Neural crest cell (in vitro differentiated cells): ENCODE measurements at regions not wholly inside any gene's neighbourhood (a gene's known extent, or its start where the extent isn't known, plus 50 kb on each side); places are given as distances from the start of the nearest gene placed in this dataset.

Source experiments
- DNase-seq: peaks from one replicate; pipeline ENCODE4 v3.0.0; 2021; ENCODE audit warnings: low read depth, mixed read lengths, low spot score
- H3K27ac Mint-ChIP-seq: one replicate; pipeline ENCODE4 v1.8.0; 2021; ENCODE audit warnings: mild to moderate bottlenecking, mixed read lengths; ENCODE audit not compliant: unreplicated experiment
- H3K27me3 Mint-ChIP-seq: 2 replicates; pipeline ENCODE4 v1.8.0; 2021; ENCODE audit warnings: low read depth, mild to moderate bottlenecking, mixed read lengths
- H3K36me3 Mint-ChIP-seq: 2 replicates; pipeline ENCODE4 v1.8.0; 2021; ENCODE audit warnings: low read depth, mild to moderate bottlenecking, mixed read lengths
- H3K4me1 Mint-ChIP-seq: 2 replicates; pipeline ENCODE4 v1.8.0; 2021; ENCODE audit warnings: mixed read lengths
- H3K4me3 Mint-ChIP-seq: one replicate; pipeline ENCODE4 v1.8.0; 2021; ENCODE audit warnings: mild to moderate bottlenecking, mixed read lengths
- H3K9me3 Mint-ChIP-seq: 2 replicates; pipeline ENCODE4 v1.8.0; 2021; ENCODE audit warnings: mixed read lengths
- CTCF ChIP-seq: fragments of 200-600 bp; sonication (generic); conservative IDR thresholded peaks from 2 replicates; pipeline ENCODE4 v1.5.0; 2021; ENCODE audit warnings: antibody characterized with exemption, mild to moderate bottlenecking

- Mint-ChIP-seq H3K27ac (no peak overlapping the region), H3K4me1 (no peaks in the 10 kb centered on the region), H3K27me3 (peaks cover 41% of the 10 kb centered on the region), H3K9me3 (peaks cover 3% of the 10 kb centered on the region), H3K36me3 (peaks cover 2% of the 10 kb centered on the region), H3K4me3 (no peak overlapping the region)
- TF ChIP-seq CTCF: no peak
- DNase-seq: no peak
These were observed 322.5 kb downstream of the HAO1 start for GRCh38 chr20:7617797-7618196.

GRCh38 chr20:7622399-7622961 lies 317.8 kb downstream of the HAO1 start:
- H3K9me3 Mint-ChIP-seq: peaks cover 3% of the 10 kb centered on the region
- H3K27me3 Mint-ChIP-seq: peaks cover 10% of the 10 kb centered on the region
- no peak for TF ChIP-seq CTCF
- no peak overlapping the region for H3K27ac Mint-ChIP-seq
- H3K36me3 Mint-ChIP-seq: peaks cover 2% of the 10 kb centered on the region
- H3K4me1 Mint-ChIP-seq: no peaks in the 10 kb centered on the region
- no peak overlapping the region for H3K4me3 Mint-ChIP-seq
- DNase-seq: no peak

- H3K36me3 Mint-ChIP-seq: peaks cover 2% of the 10 kb centered on the region
- DNase-seq: no peak
These were observed 315.4 kb downstream of the HAO1 start for GRCh38 chr20:7624886-7625285.

GRCh38 chr20:7627734-7628663 lies 312.3 kb downstream of the HAO1 start:
- no peak for DNase-seq
- TF ChIP-seq CTCF: no peak
- H3K9me3 Mint-ChIP-seq: no peaks in the 10 kb centered on the region
- no peaks in the 10 kb centered on the region for H3K36me3 Mint-ChIP-seq
- H3K27ac Mint-ChIP-seq: no peak overlapping the region
- H3K4me1 Mint-ChIP-seq: no peaks in the 10 kb centered on the region
- no peaks in the 10 kb centered on the region for H3K27me3 Mint-ChIP-seq
- no peak overlapping the region for H3K4me3 Mint-ChIP-seq

More at GRCh38 chr20:7624886-7625285, 315.4 kb downstream of the HAO1 start:
- Mint-ChIP-seq H3K9me3 (peaks cover 3% of the 10 kb centered on the region), H3K27me3 (no peaks in the 10 kb centered on the region), H3K4me3 (no peak overlapping the region), H3K4me1 (no peaks in the 10 kb centered on the region), H3K27ac (no peak overlapping the region)
- TF ChIP-seq CTCF: no peak

GRCh38 chr20:7629880-7630279 lies 310.4 kb downstream of the HAO1 start:
- no peaks in the 10 kb centered on the region for H3K27me3 Mint-ChIP-seq

More at GRCh38 chr20:7629880-7630279, 310.4 kb downstream of the HAO1 start:
- Mint-ChIP-seq H3K4me3 (no peak overlapping the region), H3K27ac (no peak overlapping the region), H3K36me3 (no peaks in the 10 kb centered on the region), H3K4me1 (no peaks in the 10 kb centered on the region), H3K9me3 (no peaks in the 10 kb centered on the region)
- DNase-seq: no peak
- TF ChIP-seq CTCF: no peak
